ENCODE measurements at regions not wholly inside any gene's neighbourhood (a gene's known extent, or its start where the extent isn't known, plus 50 kb on each side); places are given as distances from the start of the nearest gene placed in this dataset.

DNA sequence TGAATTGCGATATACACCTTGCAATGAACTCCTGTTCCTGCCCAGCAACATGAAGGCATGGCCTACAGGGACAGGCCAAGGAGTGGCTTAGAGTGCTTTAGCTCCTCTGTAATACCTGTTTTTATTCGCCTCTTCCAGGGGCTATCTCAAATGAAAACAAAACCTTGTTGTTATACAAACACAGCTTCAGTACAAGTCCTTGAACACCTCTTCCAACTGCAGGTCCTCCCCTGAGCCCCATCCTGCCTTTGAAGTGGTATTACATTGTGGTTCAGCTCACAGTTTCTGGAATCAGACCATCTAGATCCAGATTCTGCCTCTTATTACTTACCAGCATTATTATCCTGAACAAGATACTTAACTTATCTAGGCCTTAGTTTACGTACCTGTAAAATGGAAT is 83.0 kb upstream of the HNRNPA3 start:
- Histone ChIP-seq H3K27me3 (ENCODE audit: control insufficient read depth in 1 of 2, insufficient read depth in 2 of 2, low read length in 2 of 2) (no peaks in the 10 kb centered on the region), H3K4me1 (ENCODE audit: control insufficient read depth in 1 of 2, insufficient read depth in 2 of 2, low read length in 2 of 2) (peaks cover 0 to 7% of the 10 kb centered on the region in 2 donors), H3K36me3 (ENCODE audit: control insufficient read depth in 1 of 2, insufficient read depth in 2 of 2, low read length in 2 of 2) (no peaks in the 10 kb centered on the region), H3K27ac (ENCODE audit: low read depth, low read length) (no peak overlapping the region), H3K4me3 (ENCODE audit: low read depth in 1 of 2, low read length in 2 of 2) (no peak overlapping the region), H3K9me3 (ENCODE audit: control insufficient read depth in 1 of 2, low read length in 2 of 2) (no peaks in the 10 kb centered on the region), H3K9ac (ENCODE audit: low read depth in 1 of 2, low read length in 2 of 2) (no peak overlapping the region)

GRCh38 chr2:177131858-177132257 is 80.7 kb upstream of the HNRNPA3 start:
- peaks cover 0 to 7% of the 10 kb centered on the region in 2 donors for H3K4me1 ChIP-seq (ENCODE audit: control insufficient read depth in 1 of 2, insufficient read depth in 2 of 2, low read length in 2 of 2)
- H3K36me3 ChIP-seq (ENCODE audit: control insufficient read depth in 1 of 2, insufficient read depth in 2 of 2, low read length in 2 of 2) = no peaks in the 10 kb centered on the region
- H3K27ac ChIP-seq (ENCODE audit: low read depth, low read length) = no peak overlapping the region
- H3K9me3 ChIP-seq (ENCODE audit: control insufficient read depth in 1 of 2, low read length in 2 of 2) = no peaks in the 10 kb centered on the region
- H3K4me3 ChIP-seq (ENCODE audit: low read depth in 1 of 2, low read length in 2 of 2) = no peak overlapping the region
- no peak overlapping the region for H3K9ac ChIP-seq (ENCODE audit: low read depth in 1 of 2, low read length in 2 of 2)
- H3K27me3 ChIP-seq (ENCODE audit: control insufficient read depth in 1 of 2, insufficient read depth in 2 of 2, low read length in 2 of 2) = no peaks in the 10 kb centered on the region

DNA sequence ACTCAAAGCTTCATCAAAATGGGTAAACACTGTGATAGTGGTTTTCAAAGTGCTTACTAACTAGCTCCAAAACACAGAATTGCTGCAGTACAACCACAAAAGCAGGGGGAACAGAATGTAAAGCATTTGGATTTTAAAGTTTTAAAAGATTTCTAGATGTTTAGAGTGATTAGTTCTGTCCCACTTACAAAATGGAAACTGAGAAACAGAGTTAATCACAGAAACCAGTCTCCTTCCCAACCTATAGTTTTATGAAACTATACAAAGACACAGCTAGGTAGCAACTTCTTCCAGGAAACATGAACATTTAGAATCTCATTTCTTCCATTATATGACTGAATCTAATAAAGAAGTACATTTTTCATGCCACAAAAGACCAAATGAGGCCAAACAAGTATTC is 73.8 kb upstream of the HNRNPA3 start:
- Histone ChIP-seq H3K27ac (ENCODE audit: low read depth, low read length) (no peak overlapping the region), H3K4me3 (ENCODE audit: low read depth in 1 of 2, low read length in 2 of 2) (no peak overlapping the region), H3K9me3 (ENCODE audit: control insufficient read depth in 1 of 2, low read length in 2 of 2) (no peaks in the 10 kb centered on the region), H3K27me3 (ENCODE audit: control insufficient read depth in 1 of 2, insufficient read depth in 2 of 2, low read length in 2 of 2) (peaks cover 0 to 18% of the 10 kb centered on the region in 2 donors), H3K4me1 (ENCODE audit: control insufficient read depth in 1 of 2, insufficient read depth in 2 of 2, low read length in 2 of 2) (no peaks in the 10 kb centered on the region), H3K36me3 (ENCODE audit: control insufficient read depth in 1 of 2, insufficient read depth in 2 of 2, low read length in 2 of 2) (no peaks in the 10 kb centered on the region), H3K9ac (ENCODE audit: low read depth in 1 of 2, low read length in 2 of 2) (no peak overlapping the region)

GRCh38 chr2:177141866-177142265 is 70.7 kb upstream of the HNRNPA3 start:
- peaks cover 0 to 18% of the 10 kb centered on the region in 2 donors for H3K27me3 ChIP-seq (ENCODE audit: control insufficient read depth in 1 of 2, insufficient read depth in 2 of 2, low read length in 2 of 2)
- no peaks in the 10 kb centered on the region for H3K9me3 ChIP-seq (ENCODE audit: control insufficient read depth in 1 of 2, low read length in 2 of 2)
- no peaks in the 10 kb centered on the region for H3K36me3 ChIP-seq (ENCODE audit: control insufficient read depth in 1 of 2, insufficient read depth in 2 of 2, low read length in 2 of 2)
- no peaks in the 10 kb centered on the region for H3K4me1 ChIP-seq (ENCODE audit: control insufficient read depth in 1 of 2, insufficient read depth in 2 of 2, low read length in 2 of 2)
- H3K4me3 ChIP-seq (ENCODE audit: low read depth in 1 of 2, low read length in 2 of 2) = no peak overlapping the region
- H3K27ac ChIP-seq (ENCODE audit: low read depth, low read length) = no peak overlapping the region
- H3K9ac ChIP-seq (ENCODE audit: low read depth in 1 of 2, low read length in 2 of 2) = no peak overlapping the region

GRCh38 chr2:177143444-177143843 is 69.2 kb upstream of the HNRNPA3 start:
- H3K36me3 ChIP-seq (ENCODE audit: control insufficient read depth in 1 of 2, insufficient read depth in 2 of 2, low read length in 2 of 2) = no peaks in the 10 kb centered on the region
- no peak overlapping the region for H3K9ac ChIP-seq (ENCODE audit: low read depth in 1 of 2, low read length in 2 of 2)
- no peaks in the 10 kb centered on the region for H3K9me3 ChIP-seq (ENCODE audit: control insufficient read depth in 1 of 2, low read length in 2 of 2)

GRCh38 chr2:177147093-177147694 is 65.4 kb upstream of the HNRNPA3 start:
- peaks cover 10 to 11% of the 10 kb centered on the region in 2 donors for H3K4me1 ChIP-seq (ENCODE audit: control insufficient read depth in 1 of 2, insufficient read depth in 2 of 2, low read length in 2 of 2)
- H3K4me3 ChIP-seq (ENCODE audit: low read depth in 1 of 2, low read length in 2 of 2) = no peak overlapping the region
- H3K27me3 ChIP-seq (ENCODE audit: control insufficient read depth in 1 of 2, insufficient read depth in 2 of 2, low read length in 2 of 2) = peaks cover 10 to 37% of the 10 kb centered on the region in 2 donors
- no peaks in the 10 kb centered on the region for H3K36me3 ChIP-seq (ENCODE audit: control insufficient read depth in 1 of 2, insufficient read depth in 2 of 2, low read length in 2 of 2)
- H3K27ac ChIP-seq (ENCODE audit: low read depth, low read length) = no peak overlapping the region
- no peaks in the 10 kb centered on the region for H3K9me3 ChIP-seq (ENCODE audit: control insufficient read depth in 1 of 2, low read length in 2 of 2)
- no peak overlapping the region for H3K9ac ChIP-seq (ENCODE audit: low read depth in 1 of 2, low read length in 2 of 2)

More at GRCh38 chr2:177143444-177143843, 69.2 kb upstream of the HNRNPA3 start:
- Histone ChIP-seq H3K4me1 (ENCODE audit: control insufficient read depth in 1 of 2, insufficient read depth in 2 of 2, low read length in 2 of 2) (peaks cover 7% of the 10 kb centered on the region in 2 donors), H3K27ac (ENCODE audit: low read depth, low read length) (no peak overlapping the region), H3K27me3 (ENCODE audit: control insufficient read depth in 1 of 2, insufficient read depth in 2 of 2, low read length in 2 of 2) (peaks cover 8 to 29% of the 10 kb centered on the region in 2 donors), H3K4me3 (ENCODE audit: low read depth in 1 of 2, low read length in 2 of 2) (no peak overlapping the region)

DNA sequence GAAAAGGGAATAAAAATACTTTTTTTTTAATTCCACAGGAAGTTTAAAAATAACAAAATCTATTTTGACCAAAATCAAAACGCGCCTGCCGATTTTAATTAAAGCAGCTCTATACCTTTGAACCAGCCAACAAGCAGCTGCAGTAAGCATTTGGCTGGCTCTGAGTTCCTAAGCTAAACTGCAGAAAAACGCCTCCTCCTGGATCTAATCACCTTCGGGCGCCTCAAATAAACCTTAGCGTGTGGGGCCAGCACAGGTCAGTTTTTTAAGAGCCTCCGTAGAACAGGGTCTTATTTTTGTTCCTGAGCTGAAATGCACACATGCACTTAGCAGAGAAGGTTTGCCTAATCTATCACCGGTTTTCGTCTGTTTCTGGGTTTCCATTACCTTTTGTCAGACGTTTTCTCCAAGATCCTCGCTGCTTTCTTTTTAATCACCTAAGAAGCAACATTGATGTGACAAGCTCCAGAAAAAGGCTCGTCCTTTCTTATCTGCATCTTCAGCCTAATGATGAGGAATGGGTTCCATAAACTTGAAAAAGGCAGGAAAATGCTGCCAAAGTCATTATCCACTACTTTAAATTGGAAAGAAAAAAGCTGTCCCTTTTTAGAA is 64.7 kb upstream of the HNRNPA3 start:
- no peak overlapping the region for H3K9ac ChIP-seq (ENCODE audit: low read depth in 1 of 2, low read length in 2 of 2)
- H3K27ac ChIP-seq (ENCODE audit: low read depth, low read length) = no peak overlapping the region
- H3K27me3 ChIP-seq (ENCODE audit: control insufficient read depth in 1 of 2, insufficient read depth in 2 of 2, low read length in 2 of 2) = peaks cover 10 to 37% of the 10 kb centered on the region in 2 donors
- H3K9me3 ChIP-seq (ENCODE audit: control insufficient read depth in 1 of 2, low read length in 2 of 2) = no peaks in the 10 kb centered on the region
- H3K4me1 ChIP-seq (ENCODE audit: control insufficient read depth in 1 of 2, insufficient read depth in 2 of 2, low read length in 2 of 2) = peaks cover 10 to 11% of the 10 kb centered on the region in 2 donors
- H3K4me3 ChIP-seq (ENCODE audit: low read depth in 1 of 2, low read length in 2 of 2) = peak overlapping the region; percentile 57 to 83
- no peaks in the 10 kb centered on the region for H3K36me3 ChIP-seq (ENCODE audit: control insufficient read depth in 1 of 2, insufficient read depth in 2 of 2, low read length in 2 of 2)

DNA sequence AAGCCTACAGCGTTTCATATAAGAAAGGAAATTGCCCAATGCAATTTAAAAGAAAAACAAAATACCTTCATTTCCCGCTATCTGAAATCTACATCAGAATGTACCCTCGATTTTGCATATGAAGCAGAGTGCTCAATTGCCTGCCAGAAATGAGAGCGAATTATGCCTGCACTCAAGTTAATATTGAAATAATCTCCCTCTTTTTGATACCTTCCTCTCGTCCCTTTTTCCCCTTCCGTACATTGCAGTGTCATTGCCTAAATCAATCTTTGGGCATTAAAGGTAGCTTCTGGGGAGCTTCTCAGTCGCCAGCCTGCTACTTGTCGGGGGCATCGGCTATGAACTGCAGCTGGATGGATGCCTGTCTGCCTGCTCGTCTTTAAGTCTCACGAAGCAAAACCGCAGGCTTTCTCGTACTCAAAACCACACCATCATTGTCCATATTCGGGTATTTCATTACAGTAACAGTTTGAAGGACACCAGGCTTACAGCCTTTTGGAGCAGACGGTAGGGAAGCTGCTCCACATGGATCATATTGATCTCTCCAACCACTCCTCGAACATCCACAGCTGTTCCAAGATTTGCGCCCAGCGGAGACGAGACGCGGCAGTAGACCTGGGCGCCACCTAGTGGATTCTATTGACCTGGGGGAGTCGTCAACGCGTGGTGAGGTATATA is 64.0 kb upstream of the HNRNPA3 start:
- peak overlapping the region; percentile 57 to 83 for H3K4me3 ChIP-seq (ENCODE audit: low read depth in 1 of 2, low read length in 2 of 2)
- H3K27me3 ChIP-seq (ENCODE audit: control insufficient read depth in 1 of 2, insufficient read depth in 2 of 2, low read length in 2 of 2) = peaks cover 10 to 31% of the 10 kb centered on the region in 2 donors
- H3K9ac ChIP-seq (ENCODE audit: low read depth in 1 of 2, low read length in 2 of 2) = peak overlapping the region in 1 of 2 donors; percentile 49

GRCh38 chr2:177149155-177149503 is 63.5 kb upstream of the HNRNPA3 start:
- peak overlapping the region in 1 of 2 donors; percentile 83 for H3K4me3 ChIP-seq (ENCODE audit: low read depth in 1 of 2, low read length in 2 of 2)
- H3K9me3 ChIP-seq (ENCODE audit: control insufficient read depth in 1 of 2, low read length in 2 of 2) = no peaks in the 10 kb centered on the region
- no peak overlapping the region for H3K9ac ChIP-seq (ENCODE audit: low read depth in 1 of 2, low read length in 2 of 2)
- peaks cover 10 to 11% of the 10 kb centered on the region in 2 donors for H3K4me1 ChIP-seq (ENCODE audit: control insufficient read depth in 1 of 2, insufficient read depth in 2 of 2, low read length in 2 of 2)
- no peaks in the 10 kb centered on the region for H3K36me3 ChIP-seq (ENCODE audit: control insufficient read depth in 1 of 2, insufficient read depth in 2 of 2, low read length in 2 of 2)
- peaks cover 10 to 31% of the 10 kb centered on the region in 2 donors for H3K27me3 ChIP-seq (ENCODE audit: control insufficient read depth in 1 of 2, insufficient read depth in 2 of 2, low read length in 2 of 2)
- H3K27ac ChIP-seq (ENCODE audit: low read depth, low read length) = no peak overlapping the region

More for the DNA sequence above, 64.0 kb upstream of the HNRNPA3 start:
- Histone ChIP-seq H3K27ac (ENCODE audit: low read depth, low read length) (no peak overlapping the region), H3K9me3 (ENCODE audit: control insufficient read depth in 1 of 2, low read length in 2 of 2) (no peaks in the 10 kb centered on the region), H3K4me1 (ENCODE audit: control insufficient read depth in 1 of 2, insufficient read depth in 2 of 2, low read length in 2 of 2) (peaks cover 10 to 11% of the 10 kb centered on the region in 2 donors), H3K36me3 (ENCODE audit: control insufficient read depth in 1 of 2, insufficient read depth in 2 of 2, low read length in 2 of 2) (no peaks in the 10 kb centered on the region)

- Histone ChIP-seq H3K9me3 (ENCODE audit: control insufficient read depth in 1 of 2, low read length in 2 of 2) (no peaks in the 10 kb centered on the region), H3K9ac (ENCODE audit: low read depth in 1 of 2, low read length in 2 of 2) (no peak overlapping the region), H3K4me3 (ENCODE audit: low read depth in 1 of 2, low read length in 2 of 2) (no peak overlapping the region), H3K27me3 (ENCODE audit: control insufficient read depth in 1 of 2, insufficient read depth in 2 of 2, low read length in 2 of 2) (peaks cover 0 to 16% of the 10 kb centered on the region in 2 donors), H3K27ac (ENCODE audit: low read depth, low read length) (no peak overlapping the region), H3K4me1 (ENCODE audit: control insufficient read depth in 1 of 2, insufficient read depth in 2 of 2, low read length in 2 of 2) (peaks cover 0 to under 1% of the 10 kb centered on the region in 2 donors), H3K36me3 (ENCODE audit: control insufficient read depth in 1 of 2, insufficient read depth in 2 of 2, low read length in 2 of 2) (no peaks in the 10 kb centered on the region)
Observed at GRCh38 chr2:177153805-177154204, 58.8 kb upstream of the HNRNPA3 start.

Data from duodenal mucosa (tissue), 2 donors.